HG02840 (cell line): ENCODE measurements at regions not wholly inside any gene's neighbourhood (a gene's known extent, or its start where the extent isn't known, plus 50 kb on each side); places are given as distances from the start of the nearest gene placed in this dataset.

Experiments used
- ATAC-seq: cut with Tn5 transposase; IDR thresholded peaks from one replicate; pipeline ENCODE4 v1.9.1; 2021; ENCODE audit warnings: mild to moderate bottlenecking, moderate library complexity, moderate number of reproducible peaks; ENCODE audit not compliant: unreplicated experiment, low FRiP score

- no peak for ATAC-seq
Measured at GRCh38 chr9:788777-789176, 52.7 kb upstream of the DMRT1 start.
